GM18951 (cell line): ENCODE measurements at regions not wholly inside any gene's neighbourhood (a gene's known extent, or its start where the extent isn't known, plus 50 kb on each side); places are given as distances from the start of the nearest gene placed in this dataset.

ENCODE experiments used
- POLR2A ChIP-seq: IDR thresholded peaks from 4 replicates; pipeline ENCODE4 v1.6.1; 2011; ENCODE audit warnings: mild to moderate bottlenecking; ENCODE audit not compliant: insufficient read length, insufficient read depth; ENCODE audit errors: extremely low read depth
- in situ Hi-C: fragments of 300-500 bp; cut with MboI; formaldehyde crosslinking; loops from one replicate; pipeline ENCODE4 v1.12.0; 2022; ENCODE audit warnings: low sequenced_read_pairs, mixed read lengths, inconsistent platforms; ENCODE audit not compliant: unreplicated experiment

DNA sequence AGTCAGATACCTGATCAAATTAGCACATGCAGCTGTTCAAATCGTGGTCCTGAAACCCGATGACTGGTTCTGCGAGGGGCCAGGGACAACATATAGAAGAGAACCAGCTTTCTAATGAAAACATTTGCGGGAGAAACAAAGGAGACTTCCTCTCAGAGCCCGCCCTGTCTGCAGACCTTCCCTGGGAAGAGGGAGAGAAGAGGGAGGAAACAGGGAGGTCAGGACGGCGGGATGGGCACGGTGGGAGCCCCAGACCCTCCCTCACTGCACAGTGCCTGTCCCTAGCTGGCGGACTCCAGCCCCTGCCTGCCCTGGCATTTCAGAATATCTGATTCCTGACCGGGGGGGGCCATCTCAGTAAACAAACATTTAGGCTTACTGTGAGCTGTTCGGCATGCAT, 317.3 kb downstream of the FOXL1 start:
- in situ Hi-C loops: no loop called here
- TF ChIP-seq POLR2A: no peak

DNA sequence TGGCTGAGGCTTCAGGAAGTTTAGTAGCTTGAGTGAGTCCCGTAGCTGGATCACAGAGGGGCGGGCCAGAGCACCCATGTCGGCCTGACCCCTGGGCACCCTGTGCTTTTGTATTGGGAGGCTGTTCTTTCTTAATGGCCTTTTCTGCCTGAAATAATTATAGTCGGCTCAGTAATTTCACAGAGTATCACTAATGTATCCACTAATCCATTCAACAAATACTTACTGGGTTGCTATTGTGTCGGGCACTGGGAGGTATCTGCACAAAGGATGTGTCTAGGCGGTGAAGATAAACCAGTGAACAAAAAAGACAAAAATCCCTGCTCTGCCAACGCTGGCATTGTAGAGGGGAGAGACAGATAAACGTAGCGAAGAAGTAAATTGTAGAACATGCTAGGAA, 318.6 kb downstream of the FOXL1 start:
- in situ Hi-C loops: no loop called here
- no peak for TF ChIP-seq POLR2A

DNA sequence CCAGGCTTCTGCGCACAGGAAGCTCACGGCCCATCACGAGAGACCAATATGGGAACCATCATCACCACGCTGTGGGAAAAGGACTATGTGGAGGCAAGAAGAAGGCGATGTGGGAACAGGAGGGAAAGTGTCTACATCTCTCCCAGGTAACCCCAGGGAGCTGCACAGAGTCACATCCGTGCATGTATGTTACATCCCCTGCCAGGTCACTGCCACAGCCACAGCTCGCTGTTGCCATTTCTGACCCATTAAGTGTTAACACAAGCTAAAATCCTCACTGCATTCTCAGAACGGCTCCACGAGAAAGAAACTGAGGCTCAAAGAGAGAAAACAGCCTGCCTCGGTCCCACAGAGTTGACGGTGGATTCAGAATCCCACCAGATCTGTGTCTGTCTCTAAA, 319.1 kb downstream of the FOXL1 start:
- no peak for TF ChIP-seq POLR2A
- in situ Hi-C loops: no loop called here

DNA sequence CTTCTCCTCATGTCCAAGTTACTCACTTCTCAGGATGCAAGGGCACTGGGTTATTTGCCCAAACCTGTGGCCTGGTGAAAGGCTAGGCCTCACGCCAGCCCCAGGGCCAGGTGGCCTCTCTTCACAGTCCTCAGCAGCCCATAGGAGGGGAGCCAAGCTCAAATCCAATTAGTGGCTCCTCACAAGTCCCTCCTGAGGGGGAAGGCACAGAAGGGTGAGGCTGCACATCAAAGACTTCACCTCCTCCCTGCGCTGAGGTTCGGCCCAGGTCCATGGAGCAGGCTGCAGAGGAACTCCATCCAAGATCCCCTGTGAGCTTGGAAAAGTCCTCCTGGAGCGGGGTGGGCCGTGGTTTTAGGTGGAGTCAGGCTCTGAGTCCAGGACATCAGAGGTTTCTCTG, 320.0 kb downstream of the FOXL1 start:
- no peak for TF ChIP-seq POLR2A
- in situ Hi-C loops: no loop called here

DNA sequence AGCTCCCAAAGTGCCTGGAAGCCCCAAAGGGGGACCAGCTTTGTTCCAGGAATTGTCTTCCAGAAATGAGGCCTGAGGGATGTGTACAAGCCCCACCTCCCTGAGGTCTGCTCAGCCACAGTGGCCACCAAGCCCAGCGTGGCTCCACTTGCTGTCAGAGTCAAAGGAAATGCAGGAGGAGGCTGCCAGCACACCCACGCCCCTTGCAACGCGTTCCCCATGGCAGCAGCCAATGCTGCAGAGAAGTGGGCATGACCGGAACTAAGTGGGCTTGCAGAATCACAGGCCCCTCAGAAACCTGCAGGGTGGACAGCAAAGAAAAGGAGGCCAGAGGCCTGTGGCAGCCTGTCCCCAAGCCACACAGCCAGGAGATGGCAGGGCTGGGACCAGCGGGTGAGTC, 320.8 kb downstream of the FOXL1 start:
- in situ Hi-C loops: no loop called here
- no peak for TF ChIP-seq POLR2A

DNA sequence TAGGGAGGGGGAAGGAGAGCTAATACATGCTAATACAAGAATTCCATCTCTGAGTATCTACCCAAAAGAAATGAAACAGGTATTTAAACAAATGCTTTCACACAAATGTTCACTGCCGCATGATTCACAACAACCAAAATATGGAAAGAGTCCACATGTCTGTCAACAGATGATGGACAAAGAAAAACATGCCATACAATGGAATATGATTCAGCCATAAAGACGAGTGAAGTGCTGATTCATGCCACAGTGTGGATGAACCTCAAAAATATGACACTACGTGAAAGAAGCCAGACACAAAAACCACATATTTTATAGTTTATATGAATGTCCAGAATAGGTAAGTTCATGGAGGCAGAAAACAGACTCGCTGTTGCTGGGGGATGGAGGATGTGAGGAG, 321.4 kb downstream of the FOXL1 start:
- in situ Hi-C loops: no loop called here
- TF ChIP-seq POLR2A: no peak

DNA sequence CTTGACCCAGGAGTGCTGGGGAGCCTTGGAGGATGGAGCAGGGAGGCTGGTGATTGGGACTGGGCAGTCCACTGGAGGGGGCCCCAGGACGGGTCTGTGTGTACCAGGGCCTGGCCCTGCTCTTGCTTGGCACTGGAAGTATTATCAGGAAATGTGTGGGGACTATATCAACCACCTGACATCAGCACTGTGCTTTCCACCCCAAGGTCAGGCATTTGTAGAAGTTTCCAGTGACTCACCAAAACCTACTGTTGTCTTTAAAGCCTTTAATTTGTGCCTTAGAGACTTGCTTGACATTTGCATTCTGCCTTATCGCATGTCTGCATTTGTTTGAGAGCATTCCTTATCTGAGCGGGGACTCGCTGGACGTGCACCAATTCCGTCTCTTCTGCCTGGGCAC, 323.1 kb downstream of the FOXL1 start:
- no peak for TF ChIP-seq POLR2A
- in situ Hi-C loops: no loop called here

DNA sequence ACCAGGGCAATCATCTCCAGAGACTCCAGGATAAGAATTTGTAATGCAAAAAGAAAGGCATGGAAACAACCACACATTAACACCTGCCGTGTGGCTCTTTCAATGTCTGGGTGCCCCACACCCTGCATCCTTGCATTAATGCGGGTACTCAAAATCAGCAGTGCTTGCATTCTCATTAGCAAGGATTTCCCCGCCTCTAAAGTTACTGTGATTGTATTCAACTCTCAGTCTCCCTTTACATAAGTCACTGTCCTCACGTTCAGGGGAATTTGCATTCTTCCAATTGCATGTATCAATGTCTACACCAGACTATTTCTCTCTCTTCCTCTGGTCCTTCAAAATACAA, 324.3 kb downstream of the FOXL1 start:
- TF ChIP-seq POLR2A: no peak
- in situ Hi-C loops: no loop called here

DNA sequence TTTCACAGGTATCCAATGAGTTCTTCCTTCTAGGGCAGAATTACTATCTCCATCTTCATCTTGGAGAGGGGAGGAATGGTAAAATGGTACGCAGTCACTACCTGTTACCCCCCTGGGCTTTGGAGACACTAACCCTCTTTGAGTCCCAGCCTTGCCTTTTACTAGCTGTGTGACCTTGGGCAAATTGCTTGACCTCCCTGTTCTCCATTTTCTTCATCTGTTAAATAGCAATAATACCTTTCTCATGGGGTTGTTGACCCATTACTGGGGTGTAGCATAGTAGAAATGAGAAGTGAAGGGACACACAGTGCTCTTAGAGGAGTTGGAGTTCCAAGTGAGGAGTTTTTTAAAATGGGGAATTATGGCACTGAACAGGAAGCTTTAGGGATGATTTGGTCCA, 324.7 kb downstream of the FOXL1 start:
- in situ Hi-C loops: no loop called here

DNA sequence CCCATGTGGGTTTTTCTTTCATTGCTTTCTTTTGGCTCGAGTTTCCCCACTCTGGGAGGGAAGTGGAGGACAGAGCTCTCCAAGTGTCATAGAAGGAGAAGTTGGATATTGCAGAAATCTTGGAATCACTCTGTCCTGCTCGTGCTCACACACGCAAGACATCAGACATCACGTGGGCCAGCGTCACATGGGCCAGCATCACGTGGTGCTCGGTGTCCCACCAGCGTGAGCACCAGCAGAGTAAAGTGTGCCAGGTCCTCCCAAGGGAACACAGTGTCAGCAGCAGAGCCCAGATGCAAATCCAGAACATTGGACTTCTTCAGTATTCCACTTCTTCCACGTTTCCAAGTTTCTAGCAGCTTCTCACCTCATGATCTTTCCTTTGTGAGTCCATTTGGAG, 327.0 kb downstream of the FOXL1 start:
- in situ Hi-C loops: no loop called here
- TF ChIP-seq POLR2A: no peak

More for the DNA sequence above, 324.7 kb downstream of the FOXL1 start:
- TF ChIP-seq POLR2A: no peak

DNA sequence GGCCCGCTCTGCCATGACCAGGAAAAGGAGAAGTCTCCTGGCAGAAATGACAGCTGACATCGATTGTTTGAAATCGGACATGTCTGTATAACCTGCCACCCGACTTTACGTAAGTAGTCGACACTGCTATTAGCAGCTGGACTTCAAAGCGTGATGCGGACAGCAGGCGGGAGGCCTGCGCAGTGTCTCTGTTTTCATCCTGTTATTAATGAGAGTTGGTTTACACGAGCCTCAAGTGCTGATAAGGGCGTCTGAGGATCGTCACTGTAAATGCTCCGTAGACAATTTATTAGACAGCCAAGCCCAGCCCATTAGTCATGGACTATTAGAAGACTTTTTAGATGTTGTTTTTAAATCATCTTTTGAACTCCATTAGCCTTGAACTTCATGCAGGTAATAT, 328.3 kb downstream of the FOXL1 start:
- TF ChIP-seq POLR2A: no peak
- in situ Hi-C loops: no loop called here

DNA sequence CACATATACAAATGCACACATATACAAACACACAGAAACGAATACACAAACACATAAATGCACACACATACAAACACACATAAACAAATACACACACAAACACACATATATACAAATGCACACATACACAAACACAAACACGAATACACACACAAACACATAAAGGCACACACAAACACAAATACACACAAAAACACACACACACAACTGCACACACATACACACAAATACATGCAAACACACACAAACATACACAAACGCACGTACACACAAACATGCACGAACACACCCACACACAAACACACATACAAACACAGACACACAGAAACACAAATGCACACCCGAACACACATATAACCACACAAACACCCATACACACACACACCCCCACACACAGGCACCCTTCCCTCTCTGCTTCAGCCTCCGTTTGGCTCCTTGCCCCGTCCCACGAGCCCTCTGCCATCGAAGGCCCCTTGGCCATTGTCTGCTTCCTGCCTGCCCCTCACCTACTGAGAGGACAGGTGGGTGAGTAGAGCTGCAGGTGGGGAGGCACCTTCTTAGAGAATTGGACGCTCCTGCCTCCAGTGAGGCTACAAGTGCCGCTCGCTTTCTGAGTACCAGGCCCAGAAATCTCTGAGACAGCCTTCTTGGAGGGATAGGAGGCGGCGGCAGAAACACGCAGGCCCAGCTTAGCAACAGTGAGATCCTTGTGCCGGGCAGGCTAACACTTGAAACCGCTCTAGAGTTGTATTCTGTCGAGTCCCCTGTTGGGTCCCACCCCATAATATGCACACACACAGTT, 331.2 kb downstream of the FOXL1 start:
- no peak for TF ChIP-seq POLR2A
- in situ Hi-C loops: no loop called here

DNA sequence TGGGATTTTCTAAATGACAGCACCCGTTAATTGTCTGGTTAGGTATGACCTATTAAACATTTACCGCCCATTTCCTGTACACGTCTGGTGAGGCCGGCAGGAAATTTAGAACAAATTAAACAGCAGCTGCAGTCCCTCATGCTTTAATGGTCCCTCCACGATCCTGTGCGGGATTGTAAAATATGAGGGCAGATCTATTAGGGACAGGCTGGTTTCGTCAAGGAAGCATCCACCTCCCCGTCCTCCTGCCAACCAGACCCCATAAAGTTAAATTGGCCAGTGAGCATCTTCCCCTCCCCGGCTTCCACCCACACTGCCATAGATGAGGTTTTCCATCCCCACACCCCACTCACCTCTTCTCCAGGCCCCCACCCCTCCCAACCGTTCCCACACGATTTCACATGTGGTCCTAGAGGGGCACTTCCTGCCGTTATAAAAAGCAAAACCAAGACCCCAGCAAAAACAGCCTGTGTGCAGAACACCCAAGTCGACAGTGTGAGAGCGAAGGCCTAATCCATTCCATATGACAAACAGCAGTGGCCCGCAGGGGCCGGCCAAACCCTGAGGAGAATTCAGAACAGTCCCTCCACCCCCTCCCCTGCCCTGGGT, 331.9 kb downstream of the FOXL1 start:
- no peak for TF ChIP-seq POLR2A
- in situ Hi-C loops: no loop called here

DNA sequence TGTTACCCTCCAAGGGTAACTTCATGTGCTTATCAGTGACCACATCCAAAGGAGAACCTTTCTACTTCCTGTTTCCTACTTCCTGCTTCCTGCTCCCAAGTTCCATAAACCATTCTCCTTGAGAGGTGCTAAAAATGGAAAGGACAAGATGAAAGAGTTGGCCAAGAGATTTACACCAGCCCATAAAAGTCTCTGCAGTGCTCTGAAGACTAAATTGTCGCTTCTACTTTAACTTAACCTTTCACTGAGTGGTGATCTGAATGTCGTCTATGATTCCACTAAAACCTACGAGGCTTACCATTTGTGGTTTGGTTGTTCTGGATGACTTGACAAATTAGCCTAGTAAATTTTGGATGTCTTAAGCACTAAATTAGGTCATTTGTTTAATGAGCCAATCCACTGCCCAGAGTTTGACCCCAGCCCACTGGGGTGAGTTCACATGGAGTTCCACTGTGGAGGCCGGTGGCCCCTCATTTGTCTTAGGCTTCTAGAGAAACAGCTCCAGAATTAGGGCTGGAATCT, 333.1 kb downstream of the FOXL1 start:
- in situ Hi-C loops: no loop called here
- no peak for TF ChIP-seq POLR2A
